OCI-LY1 (cell line): ENCODE measurements at regions not wholly inside any gene's neighbourhood (a gene's known extent, or its start where the extent isn't known, plus 50 kb on each side); places are given as distances from the start of the nearest gene placed in this dataset.

Experiments used
- H2AFZ ChIP-seq: fragments of 200-600 bp; sonication (generic), shearing (Covaris generic); 2 replicates; pipeline ENCODE4 v1.6.0; 2014; ENCODE audit warnings: antibody characterized with exemption, mild to moderate bottlenecking, low read length
- H3F3A ChIP-seq: fragments of 200-600 bp; sonication (generic), shearing (Covaris generic); 2 replicates; pipeline ENCODE4 v1.6.0; 2014; ENCODE audit warnings: mild to moderate bottlenecking, antibody characterized with exemption, low read length, moderate library complexity; ENCODE audit not compliant: insufficient read depth
- H3K27ac ChIP-seq: fragments of 200-600 bp; sonication (generic); 2 replicates; pipeline ENCODE4 v1.5.1; 2014; ENCODE audit warnings: low read length, mixed run types, mild to moderate bottlenecking, low read depth; ENCODE audit not compliant: poor library complexity, severe bottlenecking
- H3K27me3 ChIP-seq: fragments of 200-600 bp; sonication (generic); 2 replicates; pipeline ENCODE4 v1.6.0; 2014; ENCODE audit warnings: antibody characterized with exemption, mild to moderate bottlenecking, low read length, moderate library complexity; ENCODE audit not compliant: insufficient read depth
- H3K36me3 ChIP-seq: fragments of 200-600 bp; sonication (generic); 2 replicates; pipeline ENCODE4 v1.6.1; 2014; ENCODE audit warnings: mild to moderate bottlenecking, antibody characterized with exemption, low read length, moderate library complexity, mixed read lengths; ENCODE audit not compliant: insufficient read depth
- H3K4me1 ChIP-seq: fragments of 200-600 bp; sonication (generic); 2 replicates; pipeline ENCODE4 v1.5.1; 2014; ENCODE audit warnings: mild to moderate bottlenecking, low read length, moderate library complexity; ENCODE audit not compliant: insufficient read depth, severe bottlenecking
- H3K4me2 ChIP-seq: fragments of 200-600 bp; sonication (generic), shearing (Covaris generic); 2 replicates; pipeline ENCODE4 v1.6.1; 2014; ENCODE audit warnings: low read length
- H3K4me3 ChIP-seq: fragments of 200-600 bp; sonication (generic); 2 replicates; pipeline ENCODE4 v1.5.1; 2014; ENCODE audit warnings: low read length, low read depth, mild to moderate bottlenecking, mixed read lengths; ENCODE audit not compliant: poor library complexity, severe bottlenecking
- H3K79me2 ChIP-seq: fragments of 200-600 bp; shearing (Covaris generic); 2 replicates; pipeline ENCODE4 v1.6.1; 2016; ENCODE audit warnings: mixed run types, low read length, mixed read lengths; ENCODE audit not compliant: insufficient read depth
- H3K9ac ChIP-seq: fragments of 200-600 bp; sonication (generic), shearing (Covaris generic); 2 replicates; pipeline ENCODE4 v1.6.1; 2014; ENCODE audit warnings: mild to moderate bottlenecking, low read length, mixed read lengths
- H3K9me2 ChIP-seq: fragments of 200-600 bp; sonication (generic), shearing (Covaris generic); 2 replicates; pipeline ENCODE4 v1.6.1; 2014; ENCODE audit warnings: low read depth, mild to moderate bottlenecking, low read length, mixed read lengths
- H3K9me3 ChIP-seq: fragments of 200-600 bp; shearing (Covaris generic); 2 replicates; pipeline ENCODE4 v1.6.1; 2014; ENCODE audit warnings: low read length, mixed read lengths
- H4K20me1 ChIP-seq: fragments of 200-600 bp; sonication (generic), shearing (Covaris generic); 2 replicates; pipeline ENCODE4 v1.6.0; 2016; ENCODE audit warnings: mild to moderate bottlenecking, low read length; ENCODE audit not compliant: insufficient read depth
- EZH2 ChIP-seq: fragments of 200-600 bp; sonication (generic), shearing (Covaris generic); IDR thresholded peaks from 2 replicates; pipeline ENCODE4 v1.8.0; 2017; ENCODE audit warnings: borderline replicate concordance, mixed run types, mild to moderate bottlenecking, antibody characterized with exemption, low read length, moderate library complexity, mixed read lengths
- TF ChIP-seq, protein P1 (sequence below): fragments of 200-600 bp; sonication (generic), shearing (Covaris generic); IDR thresholded peaks from 2 replicates; pipeline ENCODE4 v1.5.1; 2017; ENCODE audit warnings: mild to moderate bottlenecking, antibody characterized with exemption, low read length, moderate library complexity, mixed read lengths

GRCh38 chr11:44507491-44507890 is 58.0 kb upstream of the CD82 start:
- Histone ChIP-seq H3F3A (no peaks in the 10 kb centered on the region), H4K20me1 (no peaks in the 10 kb centered on the region), H3K79me2 (no peaks in the 10 kb centered on the region), H3K27ac (no peak overlapping the region), H3K27me3 (no peaks in the 10 kb centered on the region), H3K4me2 (no peak overlapping the region), H3K9me3 (no peaks in the 10 kb centered on the region), H3K9ac (no peak overlapping the region), H3K4me1 (no peaks in the 10 kb centered on the region), H2AFZ (no peak overlapping the region), H3K36me3 (no peaks in the 10 kb centered on the region), H3K4me3 (no peak overlapping the region), H3K9me2 (no peaks in the 10 kb centered on the region)
- TF ChIP-seq, protein P1, sequence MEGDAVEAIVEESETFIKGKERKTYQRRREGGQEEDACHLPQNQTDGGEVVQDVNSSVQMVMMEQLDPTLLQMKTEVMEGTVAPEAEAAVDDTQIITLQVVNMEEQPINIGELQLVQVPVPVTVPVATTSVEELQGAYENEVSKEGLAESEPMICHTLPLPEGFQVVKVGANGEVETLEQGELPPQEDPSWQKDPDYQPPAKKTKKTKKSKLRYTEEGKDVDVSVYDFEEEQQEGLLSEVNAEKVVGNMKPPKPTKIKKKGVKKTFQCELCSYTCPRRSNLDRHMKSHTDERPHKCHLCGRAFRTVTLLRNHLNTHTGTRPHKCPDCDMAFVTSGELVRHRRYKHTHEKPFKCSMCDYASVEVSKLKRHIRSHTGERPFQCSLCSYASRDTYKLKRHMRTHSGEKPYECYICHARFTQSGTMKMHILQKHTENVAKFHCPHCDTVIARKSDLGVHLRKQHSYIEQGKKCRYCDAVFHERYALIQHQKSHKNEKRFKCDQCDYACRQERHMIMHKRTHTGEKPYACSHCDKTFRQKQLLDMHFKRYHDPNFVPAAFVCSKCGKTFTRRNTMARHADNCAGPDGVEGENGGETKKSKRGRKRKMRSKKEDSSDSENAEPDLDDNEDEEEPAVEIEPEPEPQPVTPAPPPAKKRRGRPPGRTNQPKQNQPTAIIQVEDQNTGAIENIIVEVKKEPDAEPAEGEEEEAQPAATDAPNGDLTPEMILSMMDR: no peak

- H3K4me3 ChIP-seq: no peak overlapping the region
- no peaks in the 10 kb centered on the region for H3F3A ChIP-seq
- no peak overlapping the region for H2AFZ ChIP-seq
- no peaks in the 10 kb centered on the region for H3K27me3 ChIP-seq
- H3K4me2 ChIP-seq: no peak overlapping the region
- no peaks in the 10 kb centered on the region for H3K79me2 ChIP-seq
- no peaks in the 10 kb centered on the region for H3K36me3 ChIP-seq
- no peaks in the 10 kb centered on the region for H4K20me1 ChIP-seq
- H3K4me1 ChIP-seq: no peaks in the 10 kb centered on the region
- H3K9me2 ChIP-seq: no peaks in the 10 kb centered on the region
- no peak overlapping the region for H3K9ac ChIP-seq
- no peak overlapping the region for H3K27ac ChIP-seq
- no peaks in the 10 kb centered on the region for H3K9me3 ChIP-seq
- TF ChIP-seq, protein P1: no peak
- TF ChIP-seq EZH2: no peak
Observed at GRCh38 chr11:44507896-44508445, 57.5 kb upstream of the CD82 start.

DNA sequence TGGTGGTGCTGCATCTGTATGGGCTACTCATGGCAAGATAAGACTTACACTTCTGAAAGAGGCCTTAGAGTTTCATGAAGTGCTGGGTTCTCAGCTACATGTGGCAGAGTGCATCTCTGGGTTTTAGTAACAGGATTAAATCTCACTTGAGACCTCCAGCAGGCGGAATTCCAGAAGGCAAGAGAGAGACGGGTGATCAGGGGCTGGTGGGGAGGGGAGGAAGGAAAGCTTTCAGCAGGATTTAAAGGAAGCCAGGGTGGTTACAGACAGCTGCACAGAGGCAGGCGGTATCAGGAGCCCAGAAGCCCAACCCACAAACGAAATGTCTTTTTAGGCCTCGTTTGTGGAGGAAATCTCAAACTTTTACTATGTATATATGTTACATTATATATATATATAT is 56.2 kb upstream of the CD82 start:
- Histone ChIP-seq H3F3A (no peaks in the 10 kb centered on the region), H3K36me3 (no peaks in the 10 kb centered on the region), H3K4me1 (no peaks in the 10 kb centered on the region), H3K27ac (no peak overlapping the region), H3K4me3 (no peak overlapping the region), H2AFZ (no peak overlapping the region), H4K20me1 (no peaks in the 10 kb centered on the region), H3K9me3 (no peaks in the 10 kb centered on the region), H3K79me2 (no peaks in the 10 kb centered on the region), H3K4me2 (no peak overlapping the region), H3K9me2 (no peaks in the 10 kb centered on the region), H3K9ac (no peak overlapping the region), H3K27me3 (no peaks in the 10 kb centered on the region)
- TF ChIP-seq, protein P1: no peak
- TF ChIP-seq EZH2: no peak
